GM23338 (cell line): ENCODE measurements at regions not wholly inside any gene's neighbourhood (a gene's known extent, or its start where the extent isn't known, plus 50 kb on each side); places are given as distances from the start of the nearest gene placed in this dataset.

Experiments
- ATAC-seq: fragments of 200-7000 bp; cut with Tn5 transposase; 3 replicates; pipeline ENCODE4 v1.9.1; 2020
- DNase-seq: peaks from one replicate; pipeline ENCODE4 v3.0.0-alpha.2; 2015; ENCODE audit warnings: low spot score
- H2AFZ ChIP-seq: fragments of 200-600 bp; sonication (generic); 2 replicates; pipeline ENCODE4 v1.8.0; 2016; ENCODE audit warnings: antibody characterized with exemption, mild to moderate bottlenecking, moderate library complexity
- H3F3A ChIP-seq: fragments of 200-600 bp; sonication (generic); replicated peaks from 2 replicates; pipeline ENCODE4 v1.8.0; 2017; ENCODE audit warnings: antibody characterized with exemption, mixed run types, low read depth
- H3K27ac ChIP-seq: fragments of 200-600 bp; sonication (generic); 2 replicates; pipeline ENCODE4 v1.6.1; 2016; ENCODE audit warnings: low read depth
- H3K27me3 ChIP-seq: fragments of 200-600 bp; sonication (generic); 2 replicates; pipeline ENCODE4 v1.8.0; 2016; ENCODE audit warnings: mild to moderate bottlenecking, mixed run types, moderate library complexity; ENCODE audit not compliant: insufficient read depth
- H3K36me3 ChIP-seq: fragments of 200-600 bp; sonication (generic); 2 replicates; pipeline ENCODE4 v1.8.0; 2016; ENCODE audit warnings: mild to moderate bottlenecking; ENCODE audit not compliant: insufficient read depth
- H3K4me1 ChIP-seq: fragments of 200-600 bp; sonication (generic); 2 replicates; pipeline ENCODE4 v1.8.0; 2016; ENCODE audit warnings: mild to moderate bottlenecking, moderate library complexity; ENCODE audit not compliant: insufficient read depth
- H3K4me2 ChIP-seq: fragments of 200-600 bp; sonication (generic); 2 replicates; pipeline ENCODE4 v1.7.1; 2017; ENCODE audit warnings: mixed run types
- H3K4me3 ChIP-seq: fragments of 200-600 bp; sonication (generic); 2 replicates; pipeline ENCODE4 v1.6.1; 2016; ENCODE audit warnings: mixed run types
- H3K79me2 ChIP-seq: fragments of 200-600 bp; sonication (generic); replicated peaks from 2 replicates; pipeline ENCODE4 v1.8.0; 2017; ENCODE audit warnings: mild to moderate bottlenecking; ENCODE audit not compliant: insufficient read depth
- H3K9me2 ChIP-seq: fragments of 200-600 bp; sonication (generic); 2 replicates; pipeline ENCODE4 v1.8.0; 2017; ENCODE audit not compliant: insufficient read depth
- H4K20me1 ChIP-seq: fragments of 200-600 bp; sonication (generic); replicated peaks from 2 replicates; pipeline ENCODE4 v1.8.0; 2017; ENCODE audit warnings: mild to moderate bottlenecking; ENCODE audit not compliant: insufficient read depth
- H3K27ac Mint-ChIP-seq: 2 replicates; pipeline ENCODE4 v1.8.0; 2020; ENCODE audit warnings: inconsistent platforms, mild to moderate bottlenecking, moderate library complexity, mixed read lengths
- H3K27me3 Mint-ChIP-seq: 3 replicates; pipeline ENCODE4 v1.8.0; 2022; ENCODE audit warnings: low read depth, mild to moderate bottlenecking, moderate library complexity, mixed read lengths, inconsistent platforms; ENCODE audit not compliant: insufficient read depth, poor library complexity
- H3K36me3 Mint-ChIP-seq: 3 replicates; pipeline ENCODE4 v1.8.0; 2021; ENCODE audit warnings: low read depth, mild to moderate bottlenecking, inconsistent platforms, moderate library complexity, mixed read lengths
- H3K4me1 Mint-ChIP-seq: 3 replicates; pipeline ENCODE4 v1.8.0; 2020; ENCODE audit warnings: mild to moderate bottlenecking, inconsistent platforms, mixed read lengths
- H3K4me3 Mint-ChIP-seq: 3 replicates; pipeline ENCODE4 v1.8.0; 2021; ENCODE audit warnings: moderate library complexity, mild to moderate bottlenecking, inconsistent platforms, mixed read lengths
- H3K9me3 Mint-ChIP-seq: 3 replicates; pipeline ENCODE4 v1.8.0; 2020; ENCODE audit warnings: moderate library complexity, mild to moderate bottlenecking, inconsistent platforms, mixed read lengths
- CREB1 ChIP-seq: fragments of 250-450 bp; sonication (Bioruptor Pico); IDR thresholded peaks from 2 replicates; pipeline ENCODE4 v1.5.0; 2020; ENCODE audit warnings: low read depth, mild to moderate bottlenecking, moderate library complexity
- CTCF ChIP-seq, 2 experiments: fragments of 200-600 bp in 1 of 2; sonication (generic) in 1 of 2; conservative IDR thresholded peaks; 2 replicates each; pipeline versions ENCODE4 v1.5.1 to v1.6.1; 2016 to 2017; ENCODE audit warnings: antibody characterized with exemption in 2 of 2, low read depth in 2 of 2, mild to moderate bottlenecking in 2 of 2, moderate library complexity in 1 of 2
- ETS1 ChIP-seq: IDR thresholded peaks from 2 replicates; pipeline ENCODE4 v1.6.1; 2016; ENCODE audit warnings: antibody characterized with exemption
- EZH2 ChIP-seq: fragments of 200-600 bp; sonication (generic); IDR thresholded peaks from one replicate; pipeline ENCODE4 v1.8.0; 2017; ENCODE audit warnings: antibody characterized with exemption, mild to moderate bottlenecking, low read depth; ENCODE audit not compliant: unreplicated experiment
- EZH2phosphoT487 ChIP-seq: fragments of 200-600 bp; sonication (generic); IDR thresholded peaks from one replicate; pipeline ENCODE4 v1.8.1; 2018; ENCODE audit warnings: antibody characterized with exemption; ENCODE audit not compliant: unreplicated experiment
- JUNB ChIP-seq: IDR thresholded peaks from one replicate; pipeline ENCODE4 v1.6.1; 2016; ENCODE audit warnings: antibody characterized with exemption; ENCODE audit not compliant: unreplicated experiment
- NANOG ChIP-seq: IDR thresholded peaks from 2 replicates; pipeline ENCODE4 v1.6.1; 2016; ENCODE audit warnings: antibody characterized with exemption, borderline replicate concordance
- POLR2AphosphoS5 ChIP-seq: IDR thresholded peaks from 2 replicates; pipeline ENCODE4 v1.6.1; 2016; ENCODE audit warnings: antibody characterized with exemption, low read depth
- REST ChIP-seq: IDR thresholded peaks from one replicate; pipeline ENCODE4 v1.6.1; 2018; ENCODE audit warnings: antibody characterized with exemption; ENCODE audit not compliant: unreplicated experiment
- STAT1 ChIP-seq: IDR thresholded peaks from one replicate; pipeline ENCODE4 v1.6.1; 2016; ENCODE audit warnings: antibody characterized with exemption; ENCODE audit not compliant: unreplicated experiment
- ZNF114 ChIP-seq: fragments of 250-450 bp; sonication (Bioruptor Pico); IDR thresholded peaks from 2 replicates; pipeline ENCODE4 v1.5.0; 2020; ENCODE audit warnings: mild to moderate bottlenecking, moderate library complexity
- ZNF331 ChIP-seq: fragments of 250-450 bp; sonication (Bioruptor Pico); IDR thresholded peaks from 2 replicates; pipeline ENCODE4 v1.5.0; 2020; ENCODE audit warnings: low read depth, mild to moderate bottlenecking, moderate library complexity

GRCh38 chr1:231108516-231109302 is 53.1 kb upstream of the TRIM67 start:
- H3K27ac ChIP-seq, result no peak overlapping the region

More at GRCh38 chr1:231108516-231109302, 53.1 kb upstream of the TRIM67 start:
- H3K79me2 ChIP-seq, result no peaks in the 10 kb centered on the region
- H3K4me3 ChIP-seq, result no peak overlapping the region
- no peaks in the 10 kb centered on the region for H3K36me3 ChIP-seq
- H3K27me3 Mint-ChIP-seq, result no peaks in the 10 kb centered on the region
- peaks cover 4% of the 10 kb centered on the region for H3K4me1 Mint-ChIP-seq
- no peaks in the 10 kb centered on the region for H3K27me3 ChIP-seq
- H3K9me3 Mint-ChIP-seq, result no peaks in the 10 kb centered on the region; the same call in 2 of the 3 replicates
- H4K20me1 ChIP-seq, result no peaks in the 10 kb centered on the region
- TF ChIP-seq CTCF (conservative IDR thresholded peaks at IDR 0.05; ENCODE audit: low read depth in 2 of 2) (no peak), EZH2phosphoT487 (no peak), REST (no peak), JUNB (no peak), NANOG (no peak), POLR2AphosphoS5 (no peak), CREB1 (CRISPR knock-in tag) (no peak), ETS1 (no peak), ZNF331 (CRISPR knock-in tag) (no peak), EZH2 (no peak), STAT1 (no peak), ZNF114 (CRISPR knock-in tag) (no peak)
- H3K4me3 Mint-ChIP-seq, result no peak overlapping the region
- no peak overlapping the region for H3K27ac Mint-ChIP-seq
- DNase-seq (no peak), ATAC-seq (no peak)
- H3K36me3 Mint-ChIP-seq, result no peaks in the 10 kb centered on the region
- H3K4me1 ChIP-seq, result no peaks in the 10 kb centered on the region
- H2AFZ ChIP-seq, result no peak overlapping the region
- no peaks in the 10 kb centered on the region for H3F3A ChIP-seq
- no peaks in the 10 kb centered on the region for H3K9me2 ChIP-seq
- H3K4me2 ChIP-seq, result no peak overlapping the region
